ENCODE measurements at regions not wholly inside any gene's neighbourhood (a gene's known extent, or its start where the extent isn't known, plus 50 kb on each side); places are given as distances from the start of the nearest gene placed in this dataset.

DNA sequence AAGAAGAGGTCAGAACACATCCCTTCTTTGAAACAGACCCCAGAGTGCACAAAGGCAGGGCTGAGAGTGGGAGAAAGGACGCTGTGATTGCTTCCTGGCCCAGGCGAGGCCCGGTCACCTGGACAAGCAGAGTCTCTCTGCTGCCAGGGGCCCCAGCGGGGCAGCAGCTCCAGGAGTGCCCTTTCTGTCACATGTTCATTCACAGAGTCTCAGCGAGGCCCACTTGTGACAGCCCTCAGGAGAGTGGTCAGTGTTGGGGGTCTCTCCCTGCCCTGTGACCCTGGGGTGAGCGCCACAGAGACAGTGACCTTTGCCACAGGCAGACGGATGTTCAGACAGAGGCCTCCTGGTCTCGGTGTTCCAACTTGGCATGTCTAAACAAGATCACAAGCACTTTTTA lies 130.2 kb upstream of the IRX4 start:
- no peak for DNase-seq
- no peak for ATAC-seq (replicated peaks in 1 of 2)
- Mint-ChIP-seq H3K36me3 (ENCODE audit: insufficient read depth in 2 of 2) (no peaks in the 10 kb centered on the region), H3K4me3 (no peak overlapping the region), H3K27me3 (ENCODE audit: low read depth) (peaks cover 32% of the 10 kb centered on the region), H3K9me3 (no peaks in the 10 kb centered on the region), H3K27ac (no peak overlapping the region), H3K4me1 (ENCODE audit: low read depth) (no peaks in the 10 kb centered on the region)

DNA sequence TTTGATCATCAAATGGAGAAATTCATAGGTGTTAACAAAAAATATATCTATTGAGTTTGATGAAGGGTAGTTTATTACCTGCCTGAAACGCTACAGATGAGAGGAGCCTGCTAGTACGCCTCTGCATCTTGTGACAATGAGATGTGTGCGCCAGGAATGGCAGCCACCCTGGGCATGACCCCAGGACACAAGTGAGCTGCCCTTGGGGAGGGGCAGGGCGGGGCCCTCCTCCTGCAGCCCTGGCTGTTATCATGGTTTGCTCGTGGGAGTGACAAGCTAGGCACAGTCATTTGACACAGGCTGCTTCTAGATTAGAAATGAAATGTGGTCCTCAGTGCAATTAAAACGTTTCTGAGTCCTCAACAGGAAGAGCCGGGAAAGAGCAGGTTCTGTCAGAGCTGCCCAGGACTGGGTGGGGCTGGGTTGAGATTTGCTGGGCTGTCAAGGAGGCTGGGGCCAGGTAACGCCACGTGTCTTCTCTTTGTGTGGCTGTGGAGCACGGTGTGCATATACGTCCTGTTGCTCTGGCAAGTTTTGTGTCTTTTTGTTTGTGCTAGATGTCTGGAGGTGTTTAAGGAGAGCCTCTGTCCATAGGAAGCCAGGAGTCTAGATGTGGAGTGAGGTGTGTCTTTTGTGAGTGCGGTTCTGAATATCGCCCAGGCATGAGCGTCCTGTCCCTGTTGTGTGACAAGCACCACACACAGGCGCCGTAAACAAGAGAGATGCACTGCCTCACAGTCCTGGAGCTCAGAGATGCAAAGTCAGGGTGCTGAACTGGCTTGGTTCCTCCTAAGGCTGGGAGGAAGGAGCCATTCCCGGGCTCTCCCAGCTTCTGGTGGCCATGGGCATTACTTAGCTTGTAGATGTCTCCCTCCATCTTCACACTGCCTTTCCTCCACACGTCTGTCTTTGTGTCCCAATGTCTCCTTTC lies 129.0 kb upstream of the IRX4 start:
- Mint-ChIP-seq H3K36me3 (ENCODE audit: insufficient read depth in 2 of 2) (no peaks in the 10 kb centered on the region), H3K4me3 (no peak overlapping the region), H3K4me1 (ENCODE audit: low read depth) (no peaks in the 10 kb centered on the region), H3K27me3 (ENCODE audit: low read depth) (peaks cover 28% of the 10 kb centered on the region), H3K9me3 (no peaks in the 10 kb centered on the region), H3K27ac (no peak overlapping the region)
- ATAC-seq (replicated peaks in 1 of 2) (no peak), DNase-seq (no peak)

DNA sequence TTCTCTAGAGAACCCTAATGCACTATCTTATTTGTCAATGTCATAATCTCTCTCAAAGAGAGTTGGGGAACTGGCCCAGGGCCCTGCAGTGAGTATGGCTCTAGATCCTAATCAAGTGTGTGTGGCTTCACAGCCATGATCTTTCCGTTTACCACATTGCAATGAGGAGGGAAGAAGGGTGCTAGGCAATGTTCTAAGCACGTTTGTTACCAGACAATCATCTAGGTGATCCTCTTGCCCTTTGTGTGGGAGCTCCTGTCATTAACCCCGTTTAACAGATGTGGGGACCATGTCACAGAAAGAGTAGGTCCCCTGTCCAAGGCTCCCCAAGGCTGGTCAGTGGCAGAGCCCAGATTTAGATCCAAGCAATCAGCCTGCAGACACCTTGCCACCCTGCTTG lies 128.2 kb upstream of the IRX4 start:
- ATAC-seq (replicated peaks in 1 of 2) = no peak
- Mint-ChIP-seq H3K4me1 (ENCODE audit: low read depth) (no peaks in the 10 kb centered on the region), H3K36me3 (ENCODE audit: insufficient read depth in 2 of 2) (no peaks in the 10 kb centered on the region), H3K27ac (no peak overlapping the region), H3K4me3 (no peak overlapping the region), H3K27me3 (ENCODE audit: low read depth) (peaks cover 28% of the 10 kb centered on the region), H3K9me3 (no peaks in the 10 kb centered on the region)
- DNase-seq = no peak

DNA sequence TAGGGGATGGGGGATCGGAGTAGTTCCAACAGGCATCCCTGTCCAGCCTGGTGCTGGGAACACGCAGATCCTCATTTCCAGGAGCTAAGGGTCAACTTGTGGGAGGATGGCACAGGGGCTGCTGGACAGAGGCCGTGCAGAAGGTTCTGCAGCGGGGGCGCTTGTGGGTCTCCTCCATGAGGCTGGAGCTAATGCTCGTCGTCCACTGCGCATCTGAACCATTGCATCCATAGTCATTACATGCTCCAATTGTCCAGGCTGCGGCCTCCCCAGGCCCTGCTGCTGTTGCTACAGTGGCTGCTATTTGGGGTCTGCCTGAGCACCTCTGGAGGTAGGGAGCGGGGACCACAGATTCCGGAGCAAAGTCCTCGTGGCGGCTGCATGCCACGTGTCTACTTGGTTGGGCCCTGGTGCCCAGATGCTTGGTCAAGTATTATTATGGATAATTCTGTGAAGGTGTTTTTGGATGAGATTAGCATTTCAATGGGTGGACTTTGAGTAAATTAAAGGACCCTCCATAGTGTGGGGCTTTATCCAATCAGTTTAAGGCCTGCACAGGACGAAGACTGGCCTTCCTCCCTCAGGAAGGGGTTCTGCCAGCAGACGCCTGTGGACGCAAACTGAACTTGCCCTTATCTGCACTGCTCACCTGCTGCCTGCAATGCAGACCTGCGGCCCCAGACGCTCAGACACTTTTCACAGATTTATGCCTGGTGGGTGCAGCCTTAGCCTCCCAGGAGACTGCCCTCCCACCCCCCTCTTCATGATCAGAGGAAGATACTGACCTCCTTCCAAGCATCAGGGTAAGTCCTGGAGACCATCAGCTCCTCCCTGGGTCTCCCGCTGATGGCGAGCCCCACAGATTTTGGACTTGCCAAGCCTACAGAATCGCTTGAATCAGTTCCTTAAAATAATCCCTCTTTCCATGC lies 127.5 kb upstream of the IRX4 start:
- H3K27me3 Mint-ChIP-seq (ENCODE audit: low read depth) = peaks cover 28% of the 10 kb centered on the region
- no peak overlapping the region for H3K4me3 Mint-ChIP-seq
- H3K9me3 Mint-ChIP-seq = no peaks in the 10 kb centered on the region
- DNase-seq (no peak), ATAC-seq (replicated peaks in 1 of 2) (no peak)
- H3K4me1 Mint-ChIP-seq (ENCODE audit: low read depth) = no peaks in the 10 kb centered on the region
- H3K27ac Mint-ChIP-seq = no peak overlapping the region
- no peaks in the 10 kb centered on the region for H3K36me3 Mint-ChIP-seq (ENCODE audit: insufficient read depth in 2 of 2)

DNA sequence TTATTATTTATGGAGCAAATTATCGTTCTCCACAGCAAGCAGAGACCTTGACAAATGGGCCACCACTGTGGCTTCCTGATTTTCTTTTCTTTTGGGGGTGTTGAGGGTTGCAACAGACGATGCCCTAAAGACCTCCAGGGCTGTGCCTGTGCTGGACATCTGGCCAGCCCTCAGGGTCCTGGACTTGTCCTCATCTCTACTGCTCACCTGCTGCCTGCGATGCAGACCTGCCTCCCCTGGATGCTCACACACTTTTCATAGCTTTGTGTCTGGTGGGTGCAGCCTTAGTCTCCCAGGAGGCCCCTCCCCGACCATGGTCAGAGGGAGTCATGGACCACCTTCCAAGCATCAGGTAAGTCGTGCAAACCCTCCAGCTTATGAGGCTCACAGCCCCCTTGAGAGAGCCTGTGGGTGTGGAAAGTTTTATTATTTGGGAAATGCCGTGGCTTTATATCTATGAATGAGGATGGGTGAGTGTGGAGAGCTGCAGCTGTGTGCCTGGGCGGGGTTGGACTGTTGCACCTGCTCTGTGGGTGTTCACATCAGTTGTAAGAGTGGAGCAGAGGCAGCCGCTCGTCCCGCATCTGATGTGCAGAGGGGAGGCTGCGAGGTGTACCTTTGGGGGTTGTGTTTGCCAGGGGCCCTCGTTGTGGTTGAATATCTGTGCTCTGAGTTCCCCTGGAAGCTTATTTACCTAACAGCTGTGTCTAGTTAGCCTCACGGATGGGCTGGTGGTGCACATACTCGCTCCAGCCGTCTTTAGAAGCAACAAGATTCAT lies 126.3 kb upstream of the IRX4 start:
- DNase-seq = no peak
- peaks cover 21% of the 10 kb centered on the region for H3K27me3 Mint-ChIP-seq (ENCODE audit: low read depth)
- no peak overlapping the region for H3K27ac Mint-ChIP-seq
- no peaks in the 10 kb centered on the region for H3K9me3 Mint-ChIP-seq
- no peak overlapping the region for H3K4me3 Mint-ChIP-seq
- no peaks in the 10 kb centered on the region for H3K36me3 Mint-ChIP-seq (ENCODE audit: insufficient read depth in 2 of 2)
- H3K4me1 Mint-ChIP-seq (ENCODE audit: low read depth) = no peaks in the 10 kb centered on the region
- no peak for ATAC-seq (replicated peaks in 1 of 2)

DNA sequence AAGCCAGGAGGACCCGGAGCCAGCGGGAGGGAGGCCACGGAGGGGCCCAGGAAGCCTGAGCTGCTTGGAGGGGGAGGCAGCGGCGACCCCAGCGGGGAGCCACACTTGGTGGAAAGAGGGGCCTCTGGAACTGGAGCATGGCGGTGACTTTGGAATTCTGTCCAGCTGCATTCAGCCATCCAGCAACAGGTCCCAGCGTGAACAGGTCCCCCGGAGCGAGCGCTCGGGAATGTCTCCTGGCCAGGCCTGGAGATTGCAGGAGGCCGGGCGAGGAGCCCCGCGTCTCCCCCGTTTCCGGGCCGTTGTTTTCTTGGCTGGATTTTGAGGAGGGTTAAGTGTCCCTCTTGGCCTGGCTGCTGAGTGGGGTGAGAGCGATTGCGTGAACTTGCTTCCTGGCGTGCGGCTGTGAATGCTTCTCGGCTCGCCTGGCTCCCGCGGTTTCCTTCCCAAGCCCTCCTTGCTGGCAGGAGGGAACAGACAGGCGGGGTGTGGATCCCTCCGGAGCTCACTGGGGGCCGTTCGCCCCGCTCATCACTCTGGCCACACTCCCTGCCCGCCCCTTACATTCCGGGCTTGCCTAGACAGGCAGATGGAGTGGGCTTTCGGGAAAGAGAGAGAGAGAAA lies 125.3 kb upstream of the IRX4 start:
- peaks cover 21% of the 10 kb centered on the region for H3K27me3 Mint-ChIP-seq (ENCODE audit: low read depth)
- H3K4me1 Mint-ChIP-seq (ENCODE audit: low read depth) = no peaks in the 10 kb centered on the region
- no peaks in the 10 kb centered on the region for H3K36me3 Mint-ChIP-seq (ENCODE audit: insufficient read depth in 2 of 2)
- ATAC-seq (replicated peaks in 1 of 2) (no peak), DNase-seq (no peak)
- H3K27ac Mint-ChIP-seq = no peak overlapping the region
- no peak overlapping the region for H3K4me3 Mint-ChIP-seq
- no peaks in the 10 kb centered on the region for H3K9me3 Mint-ChIP-seq

DNA sequence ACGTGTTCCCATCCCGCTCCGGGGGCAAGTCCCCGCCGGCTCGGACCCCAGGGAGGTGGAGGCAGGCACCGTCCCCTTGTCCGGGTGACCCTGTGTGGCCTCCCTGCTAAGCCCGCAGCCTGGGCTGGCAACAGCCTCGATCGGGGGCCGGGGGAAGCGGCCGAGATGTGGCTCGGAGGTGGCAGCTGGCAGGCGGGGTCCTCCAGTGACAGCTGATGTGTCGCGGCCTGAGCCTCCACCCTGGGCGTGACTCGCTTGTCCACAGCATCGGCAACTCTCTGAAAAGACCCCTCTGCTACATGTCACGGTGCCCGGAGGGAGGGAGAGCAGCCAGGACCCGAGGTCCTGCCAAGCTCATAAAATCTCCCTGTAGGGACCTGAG lies 124.8 kb upstream of the IRX4 start:
- no peaks in the 10 kb centered on the region for H3K36me3 Mint-ChIP-seq (ENCODE audit: insufficient read depth in 2 of 2)
- no peak for ATAC-seq (replicated peaks in 1 of 2)
- H3K4me1 Mint-ChIP-seq (ENCODE audit: low read depth) = no peaks in the 10 kb centered on the region
- no peak overlapping the region for H3K4me3 Mint-ChIP-seq
- no peak overlapping the region for H3K27ac Mint-ChIP-seq
- DNase-seq = no peak
- no peaks in the 10 kb centered on the region for H3K9me3 Mint-ChIP-seq
- peaks cover 21% of the 10 kb centered on the region for H3K27me3 Mint-ChIP-seq (ENCODE audit: low read depth)

DNA sequence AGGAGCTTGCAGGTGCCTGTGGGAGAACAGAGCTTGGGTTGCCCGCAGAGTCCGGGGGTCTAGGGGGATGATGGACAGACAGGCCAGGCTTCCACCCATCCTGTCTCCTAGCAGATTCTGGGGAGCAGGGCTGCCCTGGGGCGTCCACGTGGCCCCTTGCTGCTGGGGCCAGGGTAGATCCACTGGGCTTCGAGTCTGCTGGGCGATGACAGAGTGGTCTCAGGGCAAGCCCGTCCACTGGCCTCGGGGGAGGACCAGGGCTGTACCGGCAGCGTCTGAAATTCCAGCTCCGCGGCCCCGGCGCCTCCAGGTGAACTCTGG lies 124.2 kb upstream of the IRX4 start:
- no peak overlapping the region for H3K4me3 Mint-ChIP-seq
- H3K4me1 Mint-ChIP-seq (ENCODE audit: low read depth) = no peaks in the 10 kb centered on the region
- H3K27ac Mint-ChIP-seq = no peak overlapping the region
- H3K9me3 Mint-ChIP-seq = no peaks in the 10 kb centered on the region
- peaks cover 21% of the 10 kb centered on the region for H3K27me3 Mint-ChIP-seq (ENCODE audit: low read depth)
- DNase-seq = no peak
- H3K36me3 Mint-ChIP-seq (ENCODE audit: insufficient read depth in 2 of 2) = no peaks in the 10 kb centered on the region
- ATAC-seq (replicated peaks in 1 of 2) = no peak

DNA sequence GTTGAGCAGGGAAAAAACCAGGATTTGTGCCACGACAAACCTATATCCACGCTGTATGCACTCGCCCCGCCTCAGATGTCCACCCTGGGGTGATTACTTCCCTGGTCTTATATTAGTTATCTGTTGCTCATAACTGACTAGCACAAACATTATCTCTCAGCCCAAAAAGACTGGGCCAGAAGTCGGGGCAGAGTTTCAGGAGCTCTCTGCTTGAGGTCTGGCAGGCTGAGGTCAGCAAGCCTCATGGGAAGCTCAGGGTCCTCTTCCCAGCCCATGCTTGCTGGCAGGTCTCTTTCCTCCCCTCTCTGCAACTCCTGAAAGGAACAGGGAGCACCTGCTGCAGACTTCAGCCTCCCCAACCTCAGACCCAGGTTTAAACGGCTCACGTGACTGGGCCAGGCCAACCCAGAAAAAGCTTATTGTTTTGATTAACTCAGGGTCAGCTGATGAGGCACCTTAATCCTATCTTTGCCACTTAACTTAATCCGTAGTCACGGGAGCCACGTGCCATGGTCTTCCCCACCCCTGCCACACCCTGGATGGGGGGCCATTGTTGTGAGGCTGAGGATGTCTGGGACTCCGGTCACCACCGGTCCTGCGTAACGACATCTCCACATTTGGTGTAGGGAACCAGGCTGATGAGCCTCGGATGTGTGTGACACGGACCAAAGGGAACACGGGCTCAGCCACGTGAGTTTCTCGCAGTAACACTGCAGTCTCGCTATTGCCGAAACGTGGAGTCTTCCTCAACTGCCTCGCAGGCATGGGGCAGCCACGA lies 123.7 kb upstream of the IRX4 start:
- DNase-seq (no peak), ATAC-seq (replicated peaks in 1 of 2) (no peak)
- Mint-ChIP-seq H3K27ac (no peak overlapping the region), H3K36me3 (ENCODE audit: insufficient read depth in 2 of 2) (no peaks in the 10 kb centered on the region), H3K9me3 (no peaks in the 10 kb centered on the region), H3K4me3 (no peak overlapping the region), H3K27me3 (ENCODE audit: low read depth) (peaks cover 18% of the 10 kb centered on the region), H3K4me1 (ENCODE audit: low read depth) (no peaks in the 10 kb centered on the region)

DNA sequence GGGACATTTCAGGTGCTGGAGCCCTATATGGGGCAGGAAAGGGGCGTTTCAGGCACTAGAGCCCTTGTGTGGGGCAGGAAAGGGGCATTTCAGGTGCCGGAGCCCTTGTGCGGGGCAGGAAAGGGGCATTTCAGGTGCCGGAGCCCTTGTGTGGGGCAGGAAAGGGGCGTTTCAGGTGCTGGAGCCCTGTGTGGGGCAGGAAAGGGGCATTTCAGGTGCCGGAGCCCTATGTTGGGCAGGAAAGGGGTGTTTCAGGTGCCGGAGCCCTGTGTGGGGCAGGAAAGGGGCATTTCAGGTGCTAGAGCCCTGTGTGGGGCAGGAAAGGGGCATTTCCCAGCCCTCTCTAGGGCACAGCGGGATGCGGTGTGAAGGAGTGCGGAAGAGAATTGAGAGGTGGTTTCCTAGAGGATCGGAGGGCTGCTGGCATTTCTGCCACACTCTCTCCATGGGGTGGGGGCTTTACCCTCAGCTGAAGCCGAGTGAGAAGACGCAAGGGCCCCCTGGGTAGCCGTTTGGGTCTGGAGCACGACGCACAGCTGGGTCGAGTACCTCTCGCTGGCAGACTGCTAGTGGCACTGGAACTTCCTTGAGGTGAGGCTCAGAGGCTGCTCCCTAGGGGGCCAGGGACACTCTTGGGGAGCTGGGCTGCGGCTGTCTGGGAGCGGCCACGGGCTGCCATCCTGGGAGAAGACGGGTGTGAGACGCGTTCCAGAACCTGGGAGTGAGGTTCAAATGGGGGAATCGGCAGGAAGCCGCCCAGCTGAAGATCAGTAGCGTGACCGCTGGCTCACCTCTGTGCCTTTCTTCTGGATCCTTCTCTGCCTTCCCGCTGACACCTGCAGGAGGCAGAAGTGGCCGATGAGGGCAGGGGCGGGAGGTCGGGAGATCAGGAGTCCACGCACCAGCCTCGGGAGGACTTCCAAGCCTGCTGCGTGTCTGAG lies 122.6 kb upstream of the IRX4 start:
- no peaks in the 10 kb centered on the region for H3K4me1 Mint-ChIP-seq (ENCODE audit: low read depth)
- no peak for DNase-seq
- no peaks in the 10 kb centered on the region for H3K9me3 Mint-ChIP-seq
- H3K27me3 Mint-ChIP-seq (ENCODE audit: low read depth) = peaks cover 9% of the 10 kb centered on the region
- no peak for ATAC-seq (replicated peaks in 1 of 2)
- H3K4me3 Mint-ChIP-seq = no peak overlapping the region
- H3K27ac Mint-ChIP-seq = no peak overlapping the region
- H3K36me3 Mint-ChIP-seq (ENCODE audit: insufficient read depth in 2 of 2) = no peaks in the 10 kb centered on the region

DNA sequence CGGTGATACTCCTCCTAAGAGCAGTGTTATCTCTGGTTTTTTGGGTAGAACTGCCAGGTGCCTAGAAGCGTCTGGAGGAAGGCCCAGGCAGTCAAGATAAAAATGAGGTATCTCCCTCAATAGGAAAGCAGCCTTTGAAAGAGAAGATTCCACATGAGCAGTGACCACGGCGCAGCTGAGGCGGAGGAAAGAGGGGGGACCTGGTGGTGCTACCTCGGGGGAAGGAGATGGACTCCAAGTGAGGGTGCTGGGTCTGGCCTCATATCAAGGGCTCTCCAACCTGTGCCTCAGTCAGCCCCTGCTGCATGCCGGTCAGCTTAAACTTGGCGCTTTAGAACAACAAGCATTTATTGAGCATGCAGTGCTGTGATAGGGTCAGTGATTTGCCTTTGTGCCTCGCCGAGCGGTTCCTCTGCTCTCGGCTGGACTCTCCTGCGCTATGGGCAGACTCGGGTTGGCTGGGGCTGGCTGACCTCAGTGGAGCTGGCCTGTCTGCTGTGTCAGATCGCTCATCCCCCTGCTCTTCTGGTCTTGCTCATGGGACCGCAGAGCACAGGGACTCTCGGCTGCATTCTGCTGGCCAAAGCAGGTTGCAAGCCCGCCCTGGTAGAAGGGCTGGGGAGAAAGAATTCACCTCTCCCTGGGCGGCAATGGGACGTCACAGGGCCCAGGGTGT lies 121.1 kb upstream of the IRX4 start:
- no peak for DNase-seq
- H3K4me3 Mint-ChIP-seq = no peak overlapping the region
- H3K36me3 Mint-ChIP-seq (ENCODE audit: insufficient read depth in 2 of 2) = no peaks in the 10 kb centered on the region
- peaks cover 6% of the 10 kb centered on the region for H3K27me3 Mint-ChIP-seq (ENCODE audit: low read depth)
- H3K9me3 Mint-ChIP-seq = no peaks in the 10 kb centered on the region
- no peaks in the 10 kb centered on the region for H3K4me1 Mint-ChIP-seq (ENCODE audit: low read depth)
- no peak for ATAC-seq (replicated peaks in 1 of 2)
- no peak overlapping the region for H3K27ac Mint-ChIP-seq
